SH-SY5Y (cell line): ENCODE measurements at regions not wholly inside any gene's neighbourhood (a gene's known extent, or its start where the extent isn't known, plus 50 kb on each side); places are given as distances from the start of the nearest gene placed in this dataset.

ENCODE experiments used
- GATA2 ChIP-seq: IDR thresholded peaks from 2 replicates; pipeline ENCODE4 v1.6.1; 2011; ENCODE audit warnings: mild to moderate bottlenecking, low read depth, low read length
- GATA3 ChIP-seq: IDR thresholded peaks from 2 replicates; pipeline ENCODE4 v1.6.1; 2011; ENCODE audit warnings: low read depth, mild to moderate bottlenecking, low read length, moderate library complexity

GRCh38 chr14:106509176-106509575 lies 982.8 kb downstream of the TMEM121 start:
- TF ChIP-seq GATA2 (no peak), GATA3 (no peak)
